HEK293T (cell line): ENCODE measurements at regions not wholly inside any gene's neighbourhood (a gene's known extent, or its start where the extent isn't known, plus 50 kb on each side); places are given as distances from the start of the nearest gene placed in this dataset.

Source experiments
- CTCF ChIA-PET: fragments of 350-600 bp; formaldehyde crosslinking; extraction: SDS; loops from one replicate; lab custom pipeline; 2021; ENCODE audit warnings: antibody characterized with exemption, inconsistent platforms; lab: Yijun Ruan, JAX
- POLR2A ChIA-PET: fragments of 350-600 bp; formaldehyde crosslinking; extraction: SDS; loops from one replicate; lab custom pipeline; 2020; ENCODE audit warnings: antibody characterized with exemption, inconsistent platforms; lab: Yijun Ruan, JAX
- DNase-seq: peaks from one replicate; pipeline ENCODE4 v3.0.0; 2012; ENCODE audit warnings: mixed read lengths; ENCODE audit errors: extremely low spot score
- ARNT ChIP-seq: fragments of 450-650 bp; IDR thresholded peaks from 2 replicates; pipeline ENCODE4 v1.6.1; 2017; ENCODE audit warnings: mild to moderate bottlenecking
- BHLHE40 ChIP-seq: fragments of 450-650 bp; IDR thresholded peaks from 2 replicates; pipeline ENCODE4 v1.6.1; 2016; ENCODE audit warnings: mild to moderate bottlenecking, moderate library complexity, borderline replicate concordance
- CTBP1 ChIP-seq: fragments of 450-650 bp; IDR thresholded peaks from 2 replicates; pipeline ENCODE4 v1.6.1; 2016; ENCODE audit warnings: borderline replicate concordance
- ELF4 ChIP-seq: fragments of 450-650 bp; IDR thresholded peaks from 2 replicates; pipeline ENCODE4 v1.6.1; 2017; ENCODE audit warnings: antibody characterized with exemption
- FOXA1 ChIP-seq: fragments of 450-650 bp; IDR thresholded peaks from 2 replicates; pipeline ENCODE4 v1.6.1; 2016; ENCODE audit warnings: mild to moderate bottlenecking
- FOXK2 ChIP-seq: fragments of 450-650 bp; IDR thresholded peaks from 2 replicates; pipeline ENCODE4 v1.6.1; 2016; ENCODE audit warnings: mild to moderate bottlenecking
- FOXM1 ChIP-seq: fragments of 450-650 bp; IDR thresholded peaks from 2 replicates; pipeline ENCODE4 v1.6.1; 2017; ENCODE audit warnings: mild to moderate bottlenecking, borderline replicate concordance
- HDGF ChIP-seq: fragments of 450-650 bp; IDR thresholded peaks from 2 replicates; pipeline ENCODE4 v1.6.1; 2017; ENCODE audit warnings: antibody characterized with exemption, borderline replicate concordance
- L3MBTL2 ChIP-seq: fragments of 450-650 bp; conservative IDR thresholded peaks from 2 replicates; pipeline ENCODE4 v1.6.1; 2016; ENCODE audit warnings: mild to moderate bottlenecking
- LEF1 ChIP-seq: fragments of 450-650 bp; IDR thresholded peaks from 2 replicates; pipeline ENCODE4 v1.6.1; 2017; ENCODE audit warnings: mild to moderate bottlenecking, borderline replicate concordance
- NFRKB ChIP-seq: fragments of 450-650 bp; IDR thresholded peaks from 2 replicates; pipeline ENCODE4 v1.6.1; 2016; ENCODE audit warnings: mild to moderate bottlenecking, moderate library complexity
- PKNOX1 ChIP-seq: fragments of 450-650 bp; IDR thresholded peaks from 2 replicates; pipeline ENCODE4 v1.6.1; 2016
- SP1 ChIP-seq: fragments of 450-650 bp; IDR thresholded peaks from 2 replicates; pipeline ENCODE4 v1.6.1; 2017
- SUZ12 ChIP-seq: fragments of 450-650 bp; IDR thresholded peaks from 2 replicates; pipeline ENCODE4 v1.6.1; 2016; ENCODE audit warnings: mild to moderate bottlenecking
- TARDBP ChIP-seq: fragments of 450-650 bp; IDR thresholded peaks from 2 replicates; pipeline ENCODE4 v1.6.1; 2016
- ZNF384 ChIP-seq: fragments of 450-650 bp; IDR thresholded peaks from 2 replicates; pipeline ENCODE4 v1.6.1; 2016

- no peak for TF ChIP-seq L3MBTL2
- TF ChIP-seq ZNF384, result no peak
- no peak for TF ChIP-seq ELF4
- TF ChIP-seq ARNT, result no peak
- no peak for DNase-seq
- POLR2A ChIA-PET, result no interaction called here
- CTCF ChIA-PET, result no interaction called here
These were observed 81.3 kb upstream of the TNS3 start for GRCh38 chr7:47663213-47663612.

GRCh38 chr7:47661051-47661714 lies 79.3 kb upstream of the TNS3 start:
- ChIA-PET CTCF (no interaction called here), POLR2A (no interaction called here)
- no peak for DNase-seq
- TF ChIP-seq SP1 (no peak), FOXK2 (no peak), ZNF384 (no peak), BHLHE40 (no peak), SUZ12 (no peak), CTBP1 (no peak), FOXM1 (no peak), TARDBP (no peak), LEF1 (no peak), L3MBTL2 (no peak), ELF4 (no peak), FOXA1 (no peak), ARNT (no peak), HDGF (no peak), PKNOX1 (no peak), NFRKB (no peak)

- DNase-seq, result no peak
- no peak for TF ChIP-seq NFRKB
- no peak for TF ChIP-seq HDGF
- no peak for TF ChIP-seq FOXM1
- no peak for TF ChIP-seq ZNF384
- no peak for TF ChIP-seq L3MBTL2
- no peak for TF ChIP-seq BHLHE40
- TF ChIP-seq ELF4, result no peak
- no peak for TF ChIP-seq SP1
- no peak for TF ChIP-seq TARDBP
- no peak for TF ChIP-seq LEF1
- no peak for TF ChIP-seq FOXK2
- TF ChIP-seq CTBP1, result no peak
- no peak for TF ChIP-seq ARNT
- no peak for TF ChIP-seq SUZ12
- TF ChIP-seq FOXA1, result no peak
- TF ChIP-seq PKNOX1, result no peak
- POLR2A ChIA-PET, result no interaction called here
- CTCF ChIA-PET, result no interaction called here
These were observed 78.0 kb upstream of the TNS3 start for GRCh38 chr7:47659664-47660462.

GRCh38 chr7:47658886-47659635 lies 77.2 kb upstream of the TNS3 start:
- POLR2A ChIA-PET, result no interaction called here
- TF ChIP-seq SP1 (no peak), ZNF384 (no peak), ARNT (no peak), SUZ12 (no peak), PKNOX1 (no peak), L3MBTL2 (no peak), FOXK2 (no peak), TARDBP (no peak)
- CTCF ChIA-PET, result no interaction called here
- DNase-seq, result no peak

- DNase-seq, result no peak
- ChIA-PET POLR2A (no interaction called here), CTCF (no interaction called here)
- TF ChIP-seq L3MBTL2, result no peak
- TF ChIP-seq FOXA1, result no peak
These were observed 75.2 kb upstream of the TNS3 start for GRCh38 chr7:47657126-47657525.

GRCh38 chr7:47654672-47655298 lies 72.9 kb upstream of the TNS3 start:
- TF ChIP-seq SUZ12, result no peak
- no peak for TF ChIP-seq BHLHE40
- no peak for TF ChIP-seq FOXA1
- TF ChIP-seq ELF4, result no peak
- TF ChIP-seq L3MBTL2, result no peak
- TF ChIP-seq NFRKB, result no peak
- no peak for TF ChIP-seq CTBP1
- TF ChIP-seq PKNOX1, result no peak
- TF ChIP-seq SP1, result no peak
- no peak for TF ChIP-seq ARNT
- TF ChIP-seq ZNF384, result no peak
- TF ChIP-seq HDGF, result no peak
- TF ChIP-seq TARDBP, result no peak
- TF ChIP-seq FOXK2, result no peak
- TF ChIP-seq FOXM1, result no peak
- TF ChIP-seq LEF1, result no peak
- DNase-seq, result no peak
- POLR2A ChIA-PET, result no interaction called here
- CTCF ChIA-PET, result interaction anchor here (0.6 kb wide), 1 partner anchor 173 kb away, joined by 4 read pairs; no protein-coding TSS in a partner anchor
